NT2/D1 (cell line): ENCODE measurements at regions not wholly inside any gene's neighbourhood (a gene's known extent, or its start where the extent isn't known, plus 50 kb on each side); places are given as distances from the start of the nearest gene placed in this dataset.

ENCODE experiments used
- DNase-seq: peaks from one replicate; pipeline ENCODE4 v3.0.0-alpha.2; 2011; ENCODE audit warnings: low read depth, low spot score
- H3K27me3 ChIP-seq: 2 replicates; pipeline ENCODE4 v1.6.0; 2011; ENCODE audit warnings: mild to moderate bottlenecking; ENCODE audit not compliant: insufficient read length, insufficient read depth
- H3K36me3 ChIP-seq: 2 replicates; pipeline ENCODE4 v1.6.1; 2011; ENCODE audit warnings: mild to moderate bottlenecking, low read length, mixed read lengths; ENCODE audit not compliant: insufficient read depth, insufficient read length
- H3K4me1 ChIP-seq: 2 replicates; pipeline ENCODE4 v1.5.1; 2011; ENCODE audit not compliant: insufficient read depth, insufficient read length
- H3K4me3 ChIP-seq: 2 replicates; pipeline ENCODE4 v1.5.1; 2011; ENCODE audit warnings: low read depth; ENCODE audit not compliant: insufficient read length
- H3K9ac ChIP-seq: 2 replicates; pipeline ENCODE4 v1.6.0; 2011; ENCODE audit warnings: low read depth; ENCODE audit not compliant: insufficient read length
- H3K9me3 ChIP-seq: 2 replicates; pipeline ENCODE4 v1.5.1; 2011; ENCODE audit warnings: mild to moderate bottlenecking, low read length; ENCODE audit not compliant: insufficient read depth
- SUZ12 ChIP-seq: IDR thresholded peaks from 2 replicates; pipeline ENCODE4 v1.6.1; 2011; ENCODE audit not compliant: insufficient read length, insufficient read depth; ENCODE audit errors: extremely low read depth
- YY1 ChIP-seq: IDR thresholded peaks from 2 replicates; pipeline ENCODE4 v1.6.1; 2011; ENCODE audit not compliant: insufficient read length, insufficient read depth
- ZNF274 ChIP-seq: IDR thresholded peaks from 2 replicates; pipeline ENCODE4 v1.6.1; 2011; ENCODE audit warnings: mild to moderate bottlenecking, low read depth, low read length

DNA sequence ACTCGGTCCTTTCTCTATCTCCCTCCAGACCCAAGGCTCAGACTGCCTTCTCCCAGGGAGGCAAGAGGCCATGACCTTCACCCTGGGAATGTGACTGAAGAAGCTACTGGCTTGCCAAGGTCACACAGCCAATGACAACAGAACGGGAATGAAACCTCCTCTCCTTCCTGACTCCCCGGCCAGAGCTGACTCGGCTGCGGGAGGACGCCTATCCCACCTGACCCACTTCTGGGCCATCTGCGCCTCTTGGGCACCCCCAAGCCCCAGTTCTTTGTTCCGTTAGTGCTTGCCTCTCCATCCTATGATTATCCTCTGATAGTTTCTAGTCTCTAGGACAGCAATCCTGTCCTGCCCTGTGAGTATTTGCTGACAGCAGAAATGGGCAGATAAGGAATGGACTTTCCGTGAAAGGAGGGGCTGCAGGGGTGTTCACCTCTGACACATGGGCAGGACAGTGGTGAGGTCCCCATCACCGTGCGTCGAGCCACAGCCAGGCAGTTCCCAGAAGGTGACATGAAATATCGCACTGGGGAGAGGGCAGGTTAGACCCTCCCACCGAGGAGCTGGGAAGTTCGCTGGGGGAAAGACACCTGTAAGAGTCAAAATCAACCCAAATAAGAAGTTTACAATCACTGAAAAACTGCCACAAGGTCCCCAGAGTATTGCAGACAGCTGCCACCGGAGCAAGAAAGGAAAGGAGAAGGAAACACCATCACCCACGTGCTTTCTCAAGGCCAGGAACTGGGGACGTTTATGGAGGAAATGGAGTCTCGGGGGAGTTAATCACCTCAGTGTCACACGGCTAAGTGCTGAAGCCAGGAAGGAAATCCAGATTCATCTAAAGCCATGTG lies 63.0 kb downstream of the INSIG1 start:
- no peak for DNase-seq
- H3K4me1 ChIP-seq = peaks cover 13% of the 10 kb centered on the region

DNA sequence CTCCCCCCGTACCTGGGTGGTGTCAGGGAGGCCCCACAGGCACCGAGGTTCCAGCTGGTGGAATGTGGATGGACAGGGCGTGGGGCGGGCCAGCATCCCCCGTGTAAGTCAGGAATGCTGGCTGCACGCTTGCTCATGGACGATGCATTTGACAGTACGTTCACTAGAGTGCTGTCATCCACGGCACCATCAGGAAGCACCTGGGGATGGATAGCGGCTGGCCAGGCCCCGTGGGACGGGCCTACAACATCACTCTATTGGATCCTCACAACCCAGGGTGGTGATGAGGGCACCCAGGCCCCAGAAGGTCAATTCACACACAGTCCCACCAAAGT lies 63.6 kb downstream of the INSIG1 start:
- Histone ChIP-seq H3K36me3 (no peaks in the 10 kb centered on the region), H3K4me3 (no peak overlapping the region), H3K4me1 (peaks cover 13% of the 10 kb centered on the region), H3K9me3 (no peaks in the 10 kb centered on the region), H3K27me3 (peaks cover 21% of the 10 kb centered on the region), H3K9ac (no peak overlapping the region)
- no peak for TF ChIP-seq SUZ12
- DNase-seq = no peak

More for the DNA sequence above, 63.0 kb downstream of the INSIG1 start:
- Histone ChIP-seq H3K9me3 (no peaks in the 10 kb centered on the region), H3K36me3 (no peaks in the 10 kb centered on the region), H3K4me3 (no peak overlapping the region), H3K27me3 (peaks cover 21% of the 10 kb centered on the region), H3K9ac (no peak overlapping the region)
- TF ChIP-seq ZNF274 (no peak), YY1 (no peak), SUZ12 (no peak)

GRCh38 chr7:155361947-155362346 lies 64.3 kb downstream of the INSIG1 start:
- Histone ChIP-seq H3K27me3 (peaks cover 21% of the 10 kb centered on the region), H3K4me3 (no peak overlapping the region)

GRCh38 chr7:155362380-155363145 lies 64.9 kb downstream of the INSIG1 start:
- no peaks in the 10 kb centered on the region for H3K9me3 ChIP-seq
- peaks cover 21% of the 10 kb centered on the region for H3K27me3 ChIP-seq
- no peak overlapping the region for H3K4me3 ChIP-seq
- H3K4me1 ChIP-seq = peaks cover 13% of the 10 kb centered on the region
- no peaks in the 10 kb centered on the region for H3K36me3 ChIP-seq
- no peak for DNase-seq
- TF ChIP-seq SUZ12 (no peak), YY1 (no peak), ZNF274 (no peak)
- H3K9ac ChIP-seq = no peak overlapping the region

More at GRCh38 chr7:155361947-155362346, 64.3 kb downstream of the INSIG1 start:
- DNase-seq = no peak
- Histone ChIP-seq H3K36me3 (no peaks in the 10 kb centered on the region), H3K9me3 (no peaks in the 10 kb centered on the region), H3K4me1 (peaks cover 13% of the 10 kb centered on the region), H3K9ac (no peak overlapping the region)
- TF ChIP-seq ZNF274 (no peak), YY1 (no peak), SUZ12 (no peak)

DNA sequence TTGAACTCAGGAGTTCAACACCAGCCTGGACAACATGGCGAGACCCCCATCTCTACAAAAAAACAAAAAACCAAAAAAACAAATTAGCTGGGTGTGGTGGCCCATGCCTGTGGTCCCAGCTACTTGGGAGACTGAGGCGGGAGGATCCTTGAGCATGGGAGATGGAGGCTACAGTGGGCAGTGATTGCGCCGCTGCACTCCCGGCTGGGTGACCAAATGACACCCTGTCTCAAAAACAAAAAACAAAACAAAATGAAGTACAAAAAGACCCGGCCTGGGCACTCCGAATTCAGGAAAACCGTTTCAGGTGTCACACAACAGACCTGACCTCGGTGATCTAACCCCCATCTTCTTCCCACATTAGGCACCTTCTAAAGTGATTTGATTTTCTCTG lies 65.5 kb downstream of the INSIG1 start:
- Histone ChIP-seq H3K9ac (no peak overlapping the region), H3K4me1 (peaks cover 13% of the 10 kb centered on the region), H3K4me3 (no peak overlapping the region), H3K36me3 (no peaks in the 10 kb centered on the region), H3K9me3 (no peaks in the 10 kb centered on the region), H3K27me3 (peaks cover 21% of the 10 kb centered on the region)
- no peak for DNase-seq
- TF ChIP-seq YY1 (no peak), ZNF274 (no peak), SUZ12 (no peak)

- Histone ChIP-seq H3K36me3 (no peaks in the 10 kb centered on the region), H3K9me3 (peaks cover 7% of the 10 kb centered on the region; the same call in 1 of the 2 replicates), H3K4me3 (no peak overlapping the region), H3K9ac (no peak overlapping the region), H3K4me1 (peaks cover 13% of the 10 kb centered on the region), H3K27me3 (peaks cover 29% of the 10 kb centered on the region)
- no peak for TF ChIP-seq SUZ12
- no peak for TF ChIP-seq YY1
- TF ChIP-seq ZNF274 = no peak
- DNase-seq = no peak
Observed at GRCh38 chr7:155363852-155364600, 66.3 kb downstream of the INSIG1 start.
